Esophagus muscularis mucosa (tissue), 4 donors: ENCODE measurements at regions not wholly inside any gene's neighbourhood (a gene's known extent, or its start where the extent isn't known, plus 50 kb on each side); places are given as distances from the start of the nearest gene placed in this dataset.

Experiments
- DNase-seq: peaks from one replicate; pipeline ENCODE4 v3.0.0-alpha.2; 2017; ENCODE audit errors: extremely low spot score
- H3K27ac ChIP-seq, 4 donors: fragments of 200-600 bp; sonication (generic); replicated peaks in 1 of 4; 1 replicate in 3 of 4; 2 replicates in 1 of 4; pipeline ENCODE4 v1.5.1; 2016 to 2019; ENCODE audit warnings: mild to moderate bottlenecking in 1 of 4
- H3K27me3 ChIP-seq, 4 donors: fragments of 200-600 bp; sonication (generic); one replicate each; pipeline versions ENCODE4 v1.5.1 to v1.6.0; 2016 to 2019
- H3K36me3 ChIP-seq, 4 donors: fragments of 200-600 bp; sonication (generic); one replicate each; pipeline ENCODE4 v1.5.1; 2016 to 2019
- H3K4me1 ChIP-seq, 4 donors: fragments of 200-600 bp; sonication (generic); one replicate each; pipeline ENCODE4 v1.5.1; 2016 to 2019
- H3K4me3 ChIP-seq, 4 donors: fragments of 200-600 bp; sonication (generic); 1 replicate in 2 of 4; 2 replicates in 2 of 4; pipeline ENCODE4 v1.5.1; 2016 to 2019; ENCODE audit warnings: mild to moderate bottlenecking in 4 of 4, moderate library complexity in 1 of 4
- H3K9me3 ChIP-seq, 4 donors: fragments of 200-600 bp; sonication (generic); 1 replicate in 3 of 4; 2 replicates in 1 of 4; pipeline ENCODE4 v1.5.1; 2016 to 2019
- CTCF ChIP-seq, 3 experiments: fragments of 200-600 bp in 2 of 3; fragments of 450-650 bp in 1 of 3; sonication (generic) in 2 of 3; IDR thresholded peaks; one replicate each; pipeline ENCODE4 v1.5.1; 2017 to 2019; ENCODE audit warnings: antibody characterized with exemption in 3 of 3, mild to moderate bottlenecking in 2 of 3, moderate library complexity in 1 of 3
- EP300 ChIP-seq: sonication (generic); formaldehyde crosslinking; IDR thresholded peaks from one replicate; pipeline ENCODE4 v1.6.1; 2017; ENCODE audit warnings: antibody characterized with exemption
- POLR2A ChIP-seq: fragments of 450-650 bp; IDR thresholded peaks from one replicate; pipeline ENCODE4 v1.6.1; 2017; ENCODE audit warnings: antibody characterized with exemption, moderate library complexity, mild to moderate bottlenecking, low read depth
- POLR2AphosphoS5 ChIP-seq, 2 donors: sonication (generic); formaldehyde crosslinking; IDR thresholded peaks; one replicate each; pipeline ENCODE4 v1.6.1; 2017; ENCODE audit warnings: antibody characterized with exemption in 2 of 2
- WGBS: methylation state at CpG from one replicate; pipeline ENCODE4 v1.1.5; 2018; 5-methylcytosine and 5-hydroxymethylcytosine counted together
- intact Hi-C: fragments of 100-400 bp; cut with DNase I; formaldehyde crosslinking; loops from one replicate; pipeline ENCODE4 v1.15.1; 2023

GRCh38 chr1:185537596-185537995 is 196.6 kb upstream of the HMCN1 start:
- H3K9me3 ChIP-seq, result no peaks in the 10 kb centered on the region
- no peaks in the 10 kb centered on the region for H3K36me3 ChIP-seq
- no peaks in the 10 kb centered on the region for H3K27me3 ChIP-seq
- no peak overlapping the region for H3K4me3 ChIP-seq
- H3K4me1 ChIP-seq, result no peaks in the 10 kb centered on the region
- no peak for DNase-seq
- TF ChIP-seq POLR2AphosphoS5 (IDR thresholded peaks at IDR 0.05) (no peak), CTCF (IDR thresholded peaks at IDR 0.05) (no peak), EP300 (no peak)
- intact Hi-C loops, result no loop called here
- no peak overlapping the region for H3K27ac ChIP-seq
- 95% methylated on average over 2 of the region's 2 CpGs for WGBS

GRCh38 chr1:185536165-185536920 is 197.8 kb upstream of the HMCN1 start:
- Histone ChIP-seq H3K9me3 (no peaks in the 10 kb centered on the region), H3K27me3 (no peaks in the 10 kb centered on the region), H3K4me1 (no peaks in the 10 kb centered on the region), H3K4me3 (no peak overlapping the region), H3K36me3 (no peaks in the 10 kb centered on the region), H3K27ac (no peak overlapping the region)
- 95% methylated on average over 3 of the region's 3 CpGs for WGBS
- intact Hi-C loops, result no loop called here
- TF ChIP-seq POLR2AphosphoS5 (IDR thresholded peaks at IDR 0.05), result no peak
- TF ChIP-seq POLR2A, result no peak
- no peak for TF ChIP-seq EP300
- TF ChIP-seq CTCF (IDR thresholded peaks at IDR 0.05), result no peak
- no peak for DNase-seq

- H3K4me3 ChIP-seq, result no peak overlapping the region
- TF ChIP-seq POLR2AphosphoS5 (IDR thresholded peaks at IDR 0.05) (no peak), EP300 (no peak), POLR2A (no peak), CTCF (IDR thresholded peaks at IDR 0.05) (no peak)
- no peaks in the 10 kb centered on the region for H3K9me3 ChIP-seq
- 84% methylated on average over 2 of the region's 2 CpGs for WGBS
- H3K4me1 ChIP-seq, result no peaks in the 10 kb centered on the region
- no peak overlapping the region for H3K27ac ChIP-seq
- no peak for DNase-seq
- H3K27me3 ChIP-seq, result no peaks in the 10 kb centered on the region
- intact Hi-C loops, result no loop called here
- H3K36me3 ChIP-seq, result no peaks in the 10 kb centered on the region
Measured at GRCh38 chr1:185535621-185536020, 198.6 kb upstream of the HMCN1 start.

GRCh38 chr1:185534801-185535200 is 199.4 kb upstream of the HMCN1 start:
- 63% methylated on average over 6 of the region's 6 CpGs for WGBS
- Histone ChIP-seq H3K4me1 (no peaks in the 10 kb centered on the region), H3K4me3 (no peak overlapping the region), H3K27me3 (no peaks in the 10 kb centered on the region), H3K36me3 (no peaks in the 10 kb centered on the region), H3K9me3 (no peaks in the 10 kb centered on the region), H3K27ac (peak overlapping the region in 1 of 4 donors; percentile 32)
- intact Hi-C loops, result no loop called here
- no peak for TF ChIP-seq CTCF (IDR thresholded peaks at IDR 0.05)
- TF ChIP-seq POLR2A, result no peak
- no peak for TF ChIP-seq POLR2AphosphoS5 (IDR thresholded peaks at IDR 0.05)
- TF ChIP-seq EP300, result no peak
- DNase-seq, result no peak

- H3K27ac ChIP-seq, result no peak overlapping the region
- intact Hi-C loops, result no loop called here
- no peak for DNase-seq
- no peak overlapping the region for H3K4me3 ChIP-seq
- H3K4me1 ChIP-seq, result no peaks in the 10 kb centered on the region
- WGBS, result 74% methylated on average over 4 of the region's 4 CpGs
- H3K9me3 ChIP-seq, result no peaks in the 10 kb centered on the region
- H3K36me3 ChIP-seq, result no peaks in the 10 kb centered on the region
- TF ChIP-seq POLR2A (no peak), EP300 (no peak), POLR2AphosphoS5 (IDR thresholded peaks at IDR 0.05) (no peak), CTCF (IDR thresholded peaks at IDR 0.05) (no peak)
- H3K27me3 ChIP-seq, result no peaks in the 10 kb centered on the region
Measured at GRCh38 chr1:185533596-185533995, 200.6 kb upstream of the HMCN1 start.
